MG63 (cell line): ENCODE measurements at regions not wholly inside any gene's neighbourhood (a gene's known extent, or its start where the extent isn't known, plus 50 kb on each side); places are given as distances from the start of the nearest gene placed in this dataset.
"Not testable (repeated sequence)": the region's sequence is repeated elsewhere in the genome, so short reads cannot be mapped to it uniquely, and the experiment has no call there.

Experiments used
- DNase-seq: peaks from one replicate; pipeline ENCODE4 v3.0.0-alpha.2; 2020
- H3K27me3 ChIP-seq: fragments of 250-450 bp; sonication (Bioruptor Pico); 2 replicates; pipeline ENCODE4 v1.5.1; 2020; ENCODE audit warnings: mild to moderate bottlenecking, moderate library complexity
- H3K36me3 ChIP-seq: fragments of 250-450 bp; sonication (Bioruptor Pico); 2 replicates; pipeline ENCODE4 v1.5.1; 2020; ENCODE audit warnings: mild to moderate bottlenecking, moderate library complexity
- H3K4me3 ChIP-seq: fragments of 250-450 bp; sonication (Bioruptor Pico); 2 replicates; pipeline ENCODE4 v1.5.1; 2020; ENCODE audit warnings: mild to moderate bottlenecking, moderate library complexity
- H3K9me3 ChIP-seq: fragments of 250-450 bp; sonication (Bioruptor Pico); 2 replicates; pipeline ENCODE4 v1.5.1; 2020; ENCODE audit warnings: mild to moderate bottlenecking, moderate library complexity

DNA sequence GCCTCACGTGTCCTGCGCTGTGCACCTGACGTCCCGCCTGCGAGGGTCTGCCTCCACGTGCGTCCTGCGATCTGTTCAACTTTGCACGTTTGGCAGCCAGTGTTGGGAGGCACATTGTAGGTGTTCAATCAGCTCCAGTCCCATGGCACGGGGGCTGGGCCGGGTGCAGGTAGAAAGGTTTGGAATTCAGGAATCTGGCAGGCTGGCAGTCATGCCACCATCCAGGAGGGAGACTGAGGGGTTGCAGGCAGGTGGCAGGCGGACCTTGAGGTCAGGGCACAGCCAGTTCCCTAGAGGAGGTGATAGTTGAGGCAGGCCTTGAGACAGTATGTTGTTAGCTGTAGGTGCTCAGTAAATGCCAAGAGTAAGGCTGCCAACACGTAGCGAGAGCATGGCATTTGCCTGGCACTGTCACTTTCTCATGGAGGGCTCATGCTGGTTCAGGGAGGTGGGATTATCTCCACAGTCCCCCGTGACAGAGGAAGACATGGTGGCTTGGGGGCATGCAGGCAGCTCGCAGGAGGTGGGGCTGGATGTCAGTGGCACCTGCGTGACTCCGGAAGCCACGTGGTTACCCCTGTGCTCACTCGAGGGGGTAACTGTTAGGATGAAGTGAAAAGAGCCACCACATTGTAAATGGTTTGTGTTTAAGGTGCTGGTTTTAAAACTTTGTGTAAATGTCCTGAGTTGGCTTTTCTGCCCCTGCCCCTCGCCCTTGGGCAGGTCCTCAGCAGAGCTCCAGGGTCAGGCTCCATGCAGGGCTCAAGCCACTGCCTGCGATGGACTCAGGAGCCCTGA, 111.8 kb upstream of the FRMD1 start:
- H3K9me3 ChIP-seq = no peaks in the 10 kb centered on the region
- no peaks in the 10 kb centered on the region for H3K27me3 ChIP-seq
- no peak for DNase-seq
- no peaks in the 10 kb centered on the region for H3K36me3 ChIP-seq
- no peak overlapping the region for H3K4me3 ChIP-seq

DNA sequence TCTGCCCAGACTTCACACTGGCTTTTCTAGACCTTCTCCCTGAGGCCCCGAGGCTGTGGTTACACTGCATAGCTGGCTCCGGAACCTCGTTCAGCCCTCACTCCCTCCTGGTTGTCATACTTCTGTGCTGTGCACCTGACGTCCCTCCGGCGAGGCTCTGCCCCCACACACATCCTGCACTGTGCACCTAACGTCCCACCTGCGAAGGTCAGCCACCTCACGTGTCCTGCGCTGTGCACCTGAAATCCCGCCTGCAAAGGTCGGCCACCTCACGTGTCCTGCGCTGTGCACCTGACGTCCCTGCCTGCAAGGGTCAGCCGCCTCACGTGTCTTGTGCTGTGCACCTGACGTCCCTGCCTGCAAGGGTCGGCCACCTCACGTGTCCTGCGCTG, 111.0 kb upstream of the FRMD1 start:
- H3K27me3 ChIP-seq = no peaks in the 10 kb centered on the region
- H3K36me3 ChIP-seq = no peaks in the 10 kb centered on the region
- no peak for DNase-seq
- H3K9me3 ChIP-seq = no peaks in the 10 kb centered on the region
- no peak overlapping the region for H3K4me3 ChIP-seq

DNA sequence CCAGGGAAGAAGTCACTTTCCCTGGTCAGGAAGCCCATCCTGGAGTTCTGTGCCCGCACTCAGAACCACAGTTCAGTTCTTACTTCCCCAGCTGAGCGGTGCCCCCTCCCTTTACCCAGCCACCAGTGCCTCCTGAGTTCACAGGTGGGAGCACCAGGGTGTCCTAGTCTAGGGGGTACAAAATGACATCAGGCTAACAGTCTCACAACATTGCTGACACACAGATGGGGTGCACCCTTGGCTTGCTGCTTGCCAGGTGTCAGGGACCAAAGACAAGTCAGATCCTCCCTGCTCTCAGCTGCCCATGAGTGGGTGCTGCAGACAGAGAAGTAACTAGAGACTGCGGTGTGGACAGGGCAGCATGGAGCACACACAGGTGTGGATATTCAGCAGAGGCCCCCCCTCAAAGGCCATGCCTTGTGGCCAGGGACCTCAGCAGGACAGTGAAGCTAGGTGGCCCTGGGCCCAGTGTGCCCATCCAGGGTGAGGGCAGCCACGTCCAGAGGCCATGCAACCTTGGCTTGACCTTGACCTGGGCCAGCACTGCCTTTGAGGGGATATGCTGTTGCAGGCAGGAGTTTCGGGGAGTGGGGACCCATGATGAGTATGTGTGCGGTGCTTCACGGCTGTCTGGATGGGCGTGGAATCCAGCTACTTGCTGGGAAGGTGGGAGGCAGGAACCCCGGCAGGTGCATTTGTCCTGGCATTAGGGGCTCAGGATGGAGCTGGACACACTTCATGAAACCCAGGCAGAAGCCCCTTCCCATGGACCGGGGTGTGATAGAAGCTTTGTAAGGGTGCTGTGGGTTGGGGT, 110.4 kb upstream of the FRMD1 start:
- no peaks in the 10 kb centered on the region for H3K36me3 ChIP-seq
- no peaks in the 10 kb centered on the region for H3K27me3 ChIP-seq
- no peak for DNase-seq
- no peak overlapping the region for H3K4me3 ChIP-seq
- no peaks in the 10 kb centered on the region for H3K9me3 ChIP-seq

DNA sequence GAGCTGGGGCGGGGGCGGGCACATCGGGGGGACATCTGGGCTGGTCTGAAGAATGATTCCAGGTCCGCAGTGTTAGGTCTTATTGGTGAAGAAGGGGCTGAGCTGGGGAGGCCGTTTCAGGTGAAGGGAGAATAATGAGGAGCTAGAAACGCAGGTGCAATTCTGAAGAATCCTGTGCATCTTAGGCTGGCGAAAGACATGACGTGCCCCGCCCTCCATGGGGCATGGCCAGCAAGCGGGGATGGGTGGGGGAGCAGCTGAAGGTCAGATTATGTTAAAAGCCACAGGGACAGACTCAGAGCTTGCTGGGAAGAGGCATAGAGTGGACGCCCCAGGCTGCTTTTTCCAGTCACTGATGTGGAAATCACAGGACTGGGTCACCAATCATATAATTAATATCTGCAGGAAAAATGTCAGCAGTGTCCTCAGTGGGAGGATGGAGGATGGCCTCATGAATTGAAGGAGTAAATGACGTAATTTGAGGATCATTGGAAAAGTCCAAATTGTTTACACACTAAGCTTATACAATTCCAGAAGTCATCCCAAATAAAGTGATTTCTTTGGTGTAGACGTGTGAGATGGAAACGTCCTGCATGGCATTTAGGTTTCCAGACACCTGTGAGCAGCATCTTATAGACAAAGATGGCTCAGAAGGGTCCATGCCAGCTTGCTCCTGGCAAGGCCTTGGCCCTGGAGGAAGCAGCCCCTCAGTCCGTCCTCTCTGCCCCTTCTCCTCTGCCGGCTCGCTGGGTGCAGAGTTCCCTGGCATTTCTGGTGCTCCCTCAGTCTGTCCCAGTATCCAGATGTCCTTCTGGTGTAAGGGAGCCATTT, 109.6 kb upstream of the FRMD1 start:
- no peaks in the 10 kb centered on the region for H3K9me3 ChIP-seq
- no peaks in the 10 kb centered on the region for H3K27me3 ChIP-seq
- no peaks in the 10 kb centered on the region for H3K36me3 ChIP-seq
- no peak for DNase-seq
- H3K4me3 ChIP-seq = no peak overlapping the region

DNA sequence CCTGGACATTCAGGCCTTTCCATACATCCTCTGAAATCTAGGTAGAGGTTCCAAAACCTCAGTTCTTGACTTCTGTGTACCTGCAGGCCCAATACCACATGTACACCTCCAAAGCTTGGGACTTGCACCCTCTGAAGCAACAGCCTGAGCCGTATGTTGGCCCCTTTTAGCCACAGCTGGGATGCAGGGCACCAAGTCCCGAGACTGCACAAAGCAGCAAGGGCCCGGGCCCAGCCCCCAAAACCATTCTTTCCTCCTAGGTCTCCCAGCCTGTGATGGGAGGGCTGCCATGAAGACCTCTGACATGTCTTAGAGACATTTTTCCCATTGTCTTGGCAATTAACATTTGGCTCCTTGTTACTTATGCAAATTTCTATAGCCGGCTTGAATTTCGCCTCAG, 107.4 kb upstream of the FRMD1 start:
- DNase-seq = no peak
- H3K9me3 ChIP-seq = no peaks in the 10 kb centered on the region
- H3K36me3 ChIP-seq = no peaks in the 10 kb centered on the region
- no peak overlapping the region for H3K4me3 ChIP-seq
- no peaks in the 10 kb centered on the region for H3K27me3 ChIP-seq

DNA sequence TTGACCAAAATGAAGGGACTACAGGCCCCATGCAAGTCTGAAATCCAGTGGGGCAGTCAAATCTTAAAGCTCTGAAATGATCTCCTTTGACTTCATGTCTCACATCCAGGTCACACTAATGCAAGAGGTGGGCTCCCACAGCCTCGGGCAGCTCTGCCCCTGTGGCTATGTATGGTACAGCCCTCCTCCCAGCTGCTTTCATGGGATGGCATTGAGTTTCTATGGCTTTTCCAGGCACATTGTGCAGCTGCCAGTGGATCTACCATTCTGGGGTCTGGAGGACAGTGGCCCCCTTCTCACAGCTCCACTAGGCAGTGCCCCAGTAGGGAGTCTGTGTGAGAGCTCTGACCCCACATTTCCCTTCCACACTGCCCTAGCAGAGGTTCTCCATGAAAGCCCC, 107.0 kb upstream of the FRMD1 start:
- DNase-seq, H3K9me3 ChIP-seq, H3K4me3 ChIP-seq, H3K27me3 ChIP-seq, H3K36me3 ChIP-seq: not testable (repeated sequence)

DNA sequence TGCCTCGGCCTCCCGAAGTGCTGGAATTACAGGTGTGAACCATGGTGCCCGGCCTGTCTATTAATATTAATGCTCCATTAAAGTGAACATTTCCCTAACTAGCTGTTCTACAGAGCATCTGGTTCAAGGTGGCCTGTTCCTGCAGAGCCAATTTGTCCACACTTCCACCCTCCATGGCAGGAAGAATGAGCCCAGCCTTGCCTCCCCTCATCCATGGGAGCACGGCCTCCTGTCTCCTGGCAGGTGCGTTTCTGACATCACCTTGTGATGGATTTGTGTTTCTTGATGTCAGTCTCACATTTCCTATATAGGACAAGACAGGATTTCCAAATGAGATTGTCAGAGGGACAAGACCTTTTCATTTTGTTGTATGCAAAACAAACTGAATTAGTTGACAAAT, 105.7 kb upstream of the FRMD1 start:
- Histone ChIP-seq H3K27me3 (no peaks in the 10 kb centered on the region), H3K4me3 (no peak overlapping the region), H3K36me3 (no peaks in the 10 kb centered on the region), H3K9me3 (no peaks in the 10 kb centered on the region)
- no peak for DNase-seq

DNA sequence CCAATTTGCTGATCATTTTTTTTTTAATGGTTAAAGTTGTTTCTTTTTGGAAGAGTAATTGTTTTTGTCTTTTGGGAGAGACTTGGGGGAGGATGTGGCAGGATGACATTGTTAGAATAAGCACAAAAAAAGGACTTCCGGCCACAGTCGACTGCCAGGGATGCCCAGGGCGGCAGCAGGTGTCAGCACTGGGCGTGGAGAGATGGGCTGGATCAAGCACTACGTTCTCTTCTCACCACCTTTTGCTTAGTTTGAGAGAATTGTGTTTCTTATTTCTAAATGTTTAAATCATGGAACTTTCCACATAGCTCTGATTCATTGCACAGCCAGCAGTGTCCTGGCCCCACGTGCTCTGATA, 104.6 kb upstream of the FRMD1 start:
- Histone ChIP-seq H3K9me3 (no peaks in the 10 kb centered on the region), H3K27me3 (no peaks in the 10 kb centered on the region), H3K4me3 (no peak overlapping the region), H3K36me3 (no peaks in the 10 kb centered on the region)
- DNase-seq = no peak

DNA sequence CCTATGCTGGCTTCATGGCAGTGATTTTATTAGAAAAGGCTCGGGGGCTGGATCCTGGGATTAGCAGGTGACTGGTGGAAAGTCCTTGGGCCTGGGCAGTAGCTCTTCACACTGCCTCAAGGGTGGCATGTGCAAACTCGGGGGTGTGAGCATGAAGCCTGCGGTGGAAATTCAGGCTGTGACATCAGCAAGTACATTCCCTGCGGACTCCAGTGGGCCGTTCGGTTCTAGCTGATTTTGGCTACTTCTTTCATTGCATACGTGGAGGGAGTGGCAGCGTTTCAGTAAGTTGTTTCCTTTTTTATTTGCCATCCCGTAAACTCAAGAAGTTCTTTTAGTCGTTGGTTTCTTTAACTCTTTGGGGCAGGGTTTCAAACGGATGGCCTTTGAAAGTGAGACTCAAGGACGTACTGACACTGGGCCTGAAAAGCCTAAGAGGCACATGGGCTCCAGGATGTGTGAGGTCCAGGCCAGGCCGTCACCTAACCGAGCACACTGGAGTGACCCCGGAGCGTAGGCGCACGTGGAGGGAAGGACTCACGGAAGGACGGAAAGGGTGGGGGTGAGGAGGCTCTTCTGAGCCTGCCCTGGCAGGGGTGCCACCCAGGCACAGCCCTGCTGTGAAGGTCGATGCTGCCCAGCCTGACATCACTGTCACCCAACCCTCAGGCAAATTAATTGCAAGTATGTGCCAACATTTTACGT, 104.0 kb upstream of the FRMD1 start:
- DNase-seq = no peak

DNA sequence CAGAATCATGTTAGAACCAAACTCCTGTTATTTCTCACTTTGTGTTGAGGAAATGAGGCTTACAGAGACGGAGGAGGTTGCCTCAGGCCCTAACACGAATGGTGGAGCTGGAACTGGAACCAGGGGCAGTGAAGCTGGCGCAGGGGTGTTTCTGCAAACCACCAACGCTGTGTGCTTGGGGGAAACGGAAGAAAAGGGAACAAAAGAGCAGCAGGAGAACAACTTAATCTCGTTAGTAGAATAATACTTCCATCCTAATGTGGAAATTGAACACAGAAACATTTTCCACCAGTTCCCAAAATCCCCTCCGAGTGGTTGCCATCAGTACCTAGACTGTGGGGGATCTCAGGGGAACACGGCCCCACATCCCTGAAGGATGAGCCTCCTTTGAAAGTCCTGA, 103.4 kb upstream of the FRMD1 start:
- Histone ChIP-seq H3K27me3 (no peaks in the 10 kb centered on the region), H3K9me3 (no peaks in the 10 kb centered on the region), H3K4me3 (no peak overlapping the region), H3K36me3 (no peaks in the 10 kb centered on the region)
- no peak for DNase-seq

More for the DNA sequence above, 104.0 kb upstream of the FRMD1 start:
- Histone ChIP-seq H3K4me3 (no peak overlapping the region), H3K9me3 (no peaks in the 10 kb centered on the region), H3K27me3 (no peaks in the 10 kb centered on the region), H3K36me3 (no peaks in the 10 kb centered on the region)

DNA sequence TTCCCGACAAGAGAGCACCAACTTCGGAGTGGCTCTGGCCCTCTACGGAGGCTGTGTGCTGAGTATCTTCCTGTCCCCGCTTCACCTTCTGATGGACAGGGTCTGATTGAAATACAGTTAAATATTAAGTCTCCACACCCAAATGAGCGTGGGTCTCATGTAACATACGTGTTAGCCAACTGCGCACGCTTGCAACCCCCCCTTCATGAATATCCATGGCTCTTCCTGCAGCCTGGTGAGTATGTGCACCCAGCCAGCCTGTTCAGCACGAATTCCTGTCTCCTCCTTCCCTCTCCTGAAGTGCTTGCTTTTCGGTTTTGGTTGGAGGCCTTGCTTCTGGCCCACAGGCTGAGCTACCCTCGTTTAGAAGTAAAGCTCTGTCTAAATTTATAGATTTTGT, 102.9 kb upstream of the FRMD1 start:
- Histone ChIP-seq H3K9me3 (no peaks in the 10 kb centered on the region), H3K27me3 (no peaks in the 10 kb centered on the region), H3K4me3 (no peak overlapping the region), H3K36me3 (no peaks in the 10 kb centered on the region)
- DNase-seq = no peak

DNA sequence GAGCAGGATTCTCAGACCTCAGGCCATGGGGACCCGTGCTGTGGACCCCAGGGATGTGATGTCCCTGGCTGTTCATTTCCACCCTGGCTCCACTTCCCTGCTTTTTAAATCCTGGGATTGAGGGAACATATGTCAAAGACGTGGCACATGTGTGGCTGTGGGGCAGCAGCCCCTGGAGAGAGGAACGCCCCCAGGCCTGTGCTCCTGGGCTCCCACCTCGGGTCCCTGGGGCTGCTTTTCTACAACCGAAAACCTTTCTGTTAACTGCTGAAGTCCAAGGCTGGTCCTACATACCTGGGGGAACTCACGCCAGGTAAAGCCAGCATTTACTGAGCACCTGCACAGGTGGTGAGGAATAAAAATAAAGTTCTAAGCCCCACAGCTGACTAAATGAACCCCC, 102.3 kb upstream of the FRMD1 start:
- no peaks in the 10 kb centered on the region for H3K36me3 ChIP-seq
- H3K27me3 ChIP-seq = no peaks in the 10 kb centered on the region
- H3K4me3 ChIP-seq = no peak overlapping the region
- no peak for DNase-seq
- H3K9me3 ChIP-seq = no peaks in the 10 kb centered on the region

DNA sequence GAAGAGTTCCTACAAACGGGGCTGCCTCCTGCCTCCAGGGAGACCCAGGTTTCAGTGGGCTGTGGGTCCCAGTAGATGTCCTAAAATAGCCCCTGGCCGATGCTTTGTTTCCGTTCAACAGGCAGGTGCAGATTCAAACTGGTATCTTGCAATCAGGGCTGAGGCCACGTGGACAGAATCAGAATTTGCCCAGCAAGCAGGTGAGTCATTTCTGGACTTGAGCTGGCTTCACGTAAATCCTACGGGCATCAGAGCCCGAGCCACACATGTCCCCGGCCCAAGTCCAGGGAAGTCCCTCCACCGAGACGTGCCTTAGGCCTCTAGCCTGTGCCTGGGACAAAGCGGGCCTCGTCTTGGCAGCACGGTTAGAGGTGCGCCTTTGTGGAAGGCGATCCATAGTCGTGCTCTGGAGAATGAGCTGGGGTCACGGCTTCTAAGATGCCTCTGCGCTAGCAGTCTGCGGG, 101.6 kb upstream of the FRMD1 start:
- Histone ChIP-seq H3K9me3 (no peaks in the 10 kb centered on the region), H3K4me3 (no peak overlapping the region), H3K27me3 (no peaks in the 10 kb centered on the region), H3K36me3 (no peaks in the 10 kb centered on the region)
- DNase-seq = no peak

DNA sequence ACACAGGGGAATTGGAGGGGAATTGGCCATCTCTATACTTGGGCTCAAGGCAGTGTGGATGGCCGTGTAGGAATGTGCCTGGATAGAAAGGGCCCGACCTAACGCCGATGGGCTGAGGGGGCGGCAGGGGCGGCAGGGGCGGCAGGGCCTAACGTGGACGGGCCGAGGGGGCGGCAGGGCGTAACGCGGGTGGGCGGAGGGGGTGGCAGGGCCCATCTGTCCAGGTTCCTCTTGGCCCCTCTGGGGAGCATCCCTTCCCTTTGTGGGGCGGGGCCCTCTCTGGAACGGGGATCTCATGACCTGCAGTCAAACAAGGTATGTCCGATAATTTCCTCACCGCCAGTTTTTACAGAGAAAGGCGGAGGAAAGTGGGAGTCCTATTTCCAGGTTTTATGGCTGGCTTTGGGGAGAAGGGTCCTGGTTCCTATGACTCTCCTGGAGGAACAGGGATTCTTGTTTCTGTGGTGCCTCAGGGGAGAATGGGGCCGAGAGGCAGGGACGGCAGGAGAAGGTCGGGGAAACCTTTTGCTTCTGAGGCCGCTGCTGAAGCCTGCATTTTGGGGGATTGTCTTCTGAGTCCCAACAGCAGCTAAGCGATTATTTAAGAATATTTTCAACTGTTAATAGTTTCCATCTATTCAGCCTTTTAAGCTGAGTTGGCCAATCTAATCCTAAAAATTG, 100.8 kb upstream of the FRMD1 start:
- no peaks in the 10 kb centered on the region for H3K27me3 ChIP-seq
- DNase-seq = no peak
- H3K4me3 ChIP-seq = no peak overlapping the region
- no peaks in the 10 kb centered on the region for H3K9me3 ChIP-seq
- no peaks in the 10 kb centered on the region for H3K36me3 ChIP-seq

DNA sequence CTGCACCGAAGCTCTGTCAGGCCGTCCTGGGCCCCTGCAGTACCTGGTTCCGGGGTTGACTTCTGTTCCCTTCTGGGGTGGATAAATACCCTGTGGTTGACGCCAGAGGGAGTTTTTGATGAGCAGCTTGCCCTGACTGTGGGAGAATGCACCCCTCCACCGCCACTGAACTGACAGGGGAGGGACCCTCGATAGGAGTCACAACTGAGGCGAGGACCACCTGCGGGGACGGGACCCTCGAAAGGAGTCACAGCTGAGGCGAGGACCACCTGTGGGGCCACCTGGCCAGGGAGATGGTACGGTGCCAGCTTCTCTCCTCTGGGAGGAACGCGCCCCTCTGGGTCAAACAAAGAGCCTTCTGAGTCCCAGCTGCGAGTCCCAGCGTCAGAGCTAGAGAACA, 100.1 kb upstream of the FRMD1 start:
- Histone ChIP-seq H3K27me3 (no peaks in the 10 kb centered on the region), H3K9me3 (no peaks in the 10 kb centered on the region), H3K4me3 (no peak overlapping the region), H3K36me3 (no peaks in the 10 kb centered on the region)
- DNase-seq = no peak
